Renal cortical epithelial cell (primary cell): ENCODE measurements at regions not wholly inside any gene's neighbourhood (a gene's known extent, or its start where the extent isn't known, plus 50 kb on each side); places are given as distances from the start of the nearest gene placed in this dataset.
"Not testable (repeated sequence)": the region's sequence is repeated elsewhere in the genome, so short reads cannot be mapped to it uniquely, and the experiment has no call there.

Source experiments
- DNase-seq: peaks from one replicate; pipeline ENCODE4 v3.0.0-alpha.2; 2011; ENCODE audit warnings: low read depth

- no peak for DNase-seq
These were observed 86.6 kb downstream of the HFE start for GRCh38 chr6:26173836-26174145.

DNA sequence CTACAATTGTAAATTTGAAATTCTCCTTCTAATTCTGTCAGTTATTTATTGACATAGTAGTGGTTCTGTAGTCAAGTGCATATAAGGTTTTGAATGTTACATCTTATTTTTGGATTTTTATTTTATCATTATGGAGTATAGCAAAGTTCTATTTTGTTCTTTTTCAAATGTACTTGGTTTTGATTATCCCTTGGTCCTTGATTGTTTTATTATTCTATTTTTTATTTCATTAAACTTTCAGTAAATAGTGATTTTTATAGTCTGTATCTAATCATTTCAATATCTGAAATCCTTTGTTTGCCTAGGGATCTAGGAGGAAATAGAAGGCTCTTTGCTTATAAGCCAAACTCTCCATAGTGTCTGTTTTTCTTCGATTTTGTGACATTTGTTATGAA is 87.8 kb downstream of the HFE start:
- DNase-seq = no peak

GRCh38 chr6:26175428-26176181 is 88.4 kb downstream of the HFE start:
- DNase-seq = peak; percentile 70

DNA sequence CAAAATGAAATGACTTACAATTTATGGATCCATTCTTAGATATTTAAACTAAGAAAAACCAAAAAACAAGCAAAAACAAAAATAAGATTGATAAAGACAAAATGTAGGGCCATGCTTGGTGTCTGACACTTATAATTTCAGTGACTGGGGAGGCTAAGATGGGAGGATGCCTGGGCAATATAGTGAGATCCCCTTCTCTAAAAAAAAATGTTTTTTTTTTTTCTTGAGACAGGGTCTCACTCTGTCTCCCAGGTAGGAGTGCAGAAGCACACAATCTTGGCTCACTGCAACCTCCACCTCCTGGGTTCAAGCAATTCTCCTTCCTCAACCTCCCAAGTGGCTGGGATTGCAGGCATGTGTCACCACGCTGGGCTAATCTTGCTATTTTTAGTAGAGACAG is 92.4 kb downstream of the HFE start:
- no peak for DNase-seq

DNA sequence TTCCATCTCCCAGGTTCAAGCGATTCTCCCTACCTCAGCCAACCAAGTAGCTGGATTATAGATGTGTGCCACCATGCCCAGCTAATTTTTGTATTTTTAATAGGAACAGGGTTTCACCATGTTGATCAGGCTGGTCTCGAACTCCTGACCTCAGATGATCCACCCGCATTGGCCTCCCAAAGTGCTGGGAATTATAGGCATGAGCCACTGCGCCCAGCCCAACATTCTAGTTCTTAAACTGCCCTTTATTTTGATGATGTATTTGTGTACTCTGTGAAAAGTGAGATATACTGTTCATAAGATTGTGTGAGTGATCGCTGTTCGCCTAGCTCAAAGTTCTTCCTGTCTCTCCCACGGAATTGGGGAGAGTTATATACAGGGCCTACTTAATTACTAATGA is 93.1 kb downstream of the HFE start:
- no peak for DNase-seq

DNA sequence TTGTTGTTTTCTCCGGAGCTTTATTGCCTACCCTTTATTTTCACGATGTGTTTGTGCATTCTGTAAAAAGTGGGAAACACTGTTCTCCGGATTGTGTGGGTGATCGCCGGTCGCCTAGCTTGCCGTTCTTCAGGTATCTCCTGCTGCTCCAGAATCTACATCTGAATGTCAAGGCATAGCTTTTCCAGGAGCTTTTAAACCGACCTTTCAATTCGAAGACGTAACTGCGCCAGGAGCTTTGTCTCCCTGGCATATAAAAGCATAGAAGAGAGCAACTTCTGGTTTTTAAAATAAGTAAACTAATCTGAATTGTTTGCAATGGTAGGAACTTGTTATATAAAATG is 96.0 kb downstream of the HFE start:
- no peak for DNase-seq

DNA sequence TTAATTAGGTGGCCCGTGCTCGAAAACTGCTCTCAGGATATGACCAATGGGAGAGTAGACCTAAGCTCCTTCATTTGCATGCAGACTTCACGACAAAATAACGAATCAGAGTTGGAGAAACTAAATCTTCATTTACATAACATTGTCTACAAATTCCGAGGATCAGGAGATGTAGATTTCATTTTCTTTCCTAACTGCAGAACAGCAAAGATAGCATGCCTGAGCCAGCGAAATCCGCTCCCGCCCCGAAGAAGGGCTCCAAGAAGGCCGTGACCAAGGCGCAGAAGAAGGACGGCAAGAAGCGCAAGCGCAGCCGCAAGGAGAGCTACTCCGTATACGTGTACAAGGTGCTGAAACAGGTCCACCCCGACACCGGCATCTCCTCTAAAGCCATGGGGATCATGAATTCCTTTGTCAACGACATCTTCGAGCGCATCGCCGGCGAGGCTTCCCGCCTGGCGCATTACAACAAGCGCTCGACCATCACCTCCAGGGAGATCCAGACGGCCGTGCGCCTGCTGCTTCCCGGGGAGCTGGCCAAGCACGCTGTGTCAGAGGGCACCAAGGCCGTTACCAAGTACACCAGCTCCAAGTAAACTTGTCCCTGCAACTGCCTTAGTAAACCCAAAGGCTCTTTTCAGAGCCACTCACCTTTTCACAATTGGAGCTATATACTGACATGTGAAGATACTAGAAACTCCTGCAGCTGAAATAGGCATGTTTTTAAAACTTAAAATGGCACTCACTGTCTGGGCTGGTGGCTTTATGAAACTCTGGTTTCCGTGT is 96.5 kb downstream of the HFE start:
- peak; percentile 97 for DNase-seq

GRCh38 chr6:26184367-26184891 is 97.2 kb downstream of the HFE start:
- DNase-seq = no peak

DNA sequence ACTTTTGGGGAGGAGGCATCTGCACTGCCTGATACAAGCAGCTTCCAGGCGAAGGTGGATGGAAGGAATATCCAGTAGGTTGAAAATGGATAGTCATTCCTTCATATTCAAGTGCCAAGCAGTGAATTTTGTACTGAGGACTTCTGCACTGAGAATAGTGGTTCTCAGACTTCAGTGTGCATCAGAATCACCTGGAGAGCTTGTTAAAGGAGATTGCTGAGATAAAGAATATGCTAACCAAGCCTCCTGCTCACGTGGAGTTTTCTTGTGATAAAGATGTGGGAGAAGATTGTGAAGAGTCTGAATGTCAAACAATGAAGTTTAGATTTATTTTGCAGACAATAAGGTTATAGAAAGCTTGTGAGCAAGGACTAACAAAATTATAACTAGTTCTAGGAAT is 97.8 kb downstream of the HFE start:
- no peak for DNase-seq

GRCh38 chr6:26185802-26186201 is 98.6 kb downstream of the HFE start:
- DNase-seq = no peak

DNA sequence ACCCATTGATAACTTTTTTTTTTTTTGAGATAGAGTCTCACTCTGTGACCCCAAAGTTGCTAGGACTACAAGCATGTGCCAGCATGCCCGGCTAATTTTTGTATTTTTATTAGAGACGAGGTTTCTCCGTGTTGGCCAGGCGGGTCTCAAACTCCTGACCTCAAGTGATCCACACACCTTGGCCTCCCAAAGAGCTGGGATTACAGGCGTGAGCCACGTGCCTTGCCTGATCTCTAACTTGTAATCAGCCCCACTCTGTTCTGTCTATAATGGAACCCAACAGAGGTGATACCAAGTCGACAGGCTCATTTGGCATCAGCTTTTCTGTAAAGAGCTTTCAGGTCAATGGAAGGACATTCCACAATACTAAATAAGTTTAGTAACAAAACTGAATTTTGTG is 99.4 kb downstream of the HFE start:
- DNase-seq = no peak

DNA sequence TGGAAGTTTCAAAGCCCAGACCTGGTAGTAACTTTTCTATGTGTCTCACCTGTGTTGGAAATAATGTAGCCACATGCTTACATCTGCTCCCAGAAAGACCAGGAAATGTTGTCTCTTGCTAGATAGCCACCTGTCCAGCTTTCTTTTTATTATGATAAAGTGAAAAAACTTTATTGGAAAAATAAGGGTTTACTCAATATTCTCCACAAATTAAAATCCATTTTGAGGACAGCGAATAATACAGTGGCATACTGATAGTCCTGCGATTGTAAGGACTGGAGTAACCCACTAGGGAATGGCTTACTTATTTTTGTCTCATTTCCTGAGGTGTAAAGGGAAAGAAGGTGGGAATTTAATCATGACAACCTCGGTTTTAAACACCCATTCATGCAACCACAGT is 100.1 kb downstream of the HFE start:
- DNase-seq = no peak

- DNase-seq = no peak
These were observed 100.9 kb downstream of the HFE start for GRCh38 chr6:26187981-26188635.

GRCh38 chr6:26191512-26191911 is 104.3 kb downstream of the HFE start:
- DNase-seq = not testable (repeated sequence)

- DNase-seq = no peak
These were observed 106.5 kb downstream of the HFE start for GRCh38 chr6:26193467-26194328.

- DNase-seq = no peak
These were observed 107.1 kb downstream of the HFE start for GRCh38 chr6:26194329-26194701.

DNA sequence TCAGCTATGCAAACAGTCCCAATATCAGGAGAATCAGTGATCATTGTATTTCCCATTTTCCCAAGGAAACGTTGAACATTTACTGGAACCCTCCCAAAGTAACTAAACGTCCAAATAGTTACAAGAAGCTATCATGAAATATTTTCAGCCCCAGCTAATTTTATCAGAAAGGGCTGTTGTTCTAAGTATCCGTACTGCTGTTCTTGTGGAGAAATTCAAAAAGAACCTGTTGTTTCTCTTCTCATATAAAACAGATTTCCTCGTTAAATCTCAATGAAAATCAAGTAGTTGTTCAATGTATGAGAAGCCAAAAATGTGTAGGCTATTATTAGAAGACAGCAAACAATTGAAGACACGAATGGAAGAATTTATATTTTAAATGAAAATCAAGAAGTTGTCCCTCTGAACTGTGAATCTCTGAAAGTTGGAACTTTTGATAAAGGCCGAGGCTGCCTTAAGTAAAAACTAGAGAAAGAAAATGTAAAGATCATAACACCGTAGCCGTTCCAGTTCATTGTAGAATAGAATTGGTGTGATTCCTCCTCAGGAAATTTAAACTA is 107.7 kb downstream of the HFE start:
- no peak for DNase-seq

DNA sequence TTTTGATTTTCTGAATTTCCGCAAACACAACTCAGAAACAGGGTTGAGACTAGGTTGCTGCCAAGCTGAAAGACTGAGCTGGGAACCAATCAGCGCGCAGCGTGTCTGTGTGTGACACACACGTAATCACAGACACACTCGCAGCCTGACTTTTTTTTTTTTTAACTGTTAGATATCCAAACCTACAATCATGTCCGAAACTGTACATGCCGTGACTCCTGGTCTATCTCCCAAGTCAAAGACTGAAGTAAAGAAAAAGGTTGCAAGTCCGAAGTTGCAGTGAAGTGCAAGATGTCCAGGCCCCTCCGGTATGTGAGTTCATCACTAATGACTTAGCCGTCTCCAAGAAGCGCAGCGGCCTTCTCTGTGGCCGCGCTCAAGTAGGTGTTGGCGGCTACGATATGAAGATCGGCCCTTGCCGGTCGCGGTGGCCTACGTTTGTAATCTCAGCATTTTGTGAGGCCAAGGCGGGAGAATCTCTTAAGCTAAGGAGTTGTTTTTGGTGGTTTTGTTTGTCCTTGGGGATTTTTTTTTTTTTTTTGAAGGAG is 108.2 kb downstream of the HFE start:
- DNase-seq = peak; percentile 97

DNA sequence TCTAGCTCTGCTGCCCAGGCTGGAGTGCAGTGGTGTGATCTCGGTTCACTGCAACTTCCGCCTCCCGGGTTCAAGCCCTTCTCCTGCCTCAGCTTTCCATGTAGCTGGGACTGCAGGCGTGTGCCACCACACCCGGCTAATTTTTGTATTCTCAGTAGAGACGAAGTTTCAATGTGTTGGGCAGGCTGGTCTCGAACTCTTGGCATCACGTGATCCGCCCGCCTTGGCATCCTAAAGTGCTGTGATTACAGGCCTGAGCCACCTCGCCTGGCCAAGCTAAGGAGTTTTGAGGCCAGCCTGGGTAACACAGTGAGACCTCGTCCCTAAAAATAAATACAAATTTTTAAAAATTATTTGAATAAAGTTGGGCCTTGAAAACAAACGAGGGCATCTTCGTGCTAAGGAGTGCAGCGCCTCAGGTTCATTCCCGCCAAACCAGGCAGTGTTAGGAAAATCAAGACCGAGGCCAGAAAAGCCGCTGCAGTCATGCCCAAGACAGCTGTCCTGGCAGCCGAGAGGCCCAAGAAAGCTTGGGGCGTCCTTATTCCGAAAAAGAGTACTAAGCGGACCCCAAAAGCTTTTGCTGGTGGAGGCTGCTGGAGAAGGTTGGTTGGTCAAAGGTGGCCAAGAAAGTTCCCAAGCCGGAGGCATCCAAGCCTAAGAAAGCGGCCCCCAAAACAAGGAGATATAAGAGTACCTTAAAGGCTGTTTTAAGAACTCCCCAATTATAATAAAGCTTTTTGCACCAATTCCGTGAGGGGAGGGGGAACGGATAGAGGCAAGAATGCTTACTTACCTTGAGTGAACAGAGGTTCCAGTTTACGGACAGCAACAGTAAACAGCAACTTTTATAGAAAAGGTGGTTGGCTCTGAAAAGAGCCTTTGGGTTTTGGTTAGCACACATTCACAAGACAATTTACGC is 109.0 kb downstream of the HFE start:
- peak; percentile 21 for DNase-seq
